ENCODE measurements at regions not wholly inside any gene's neighbourhood (a gene's known extent, or its start where the extent isn't known, plus 50 kb on each side); places are given as distances from the start of the nearest gene placed in this dataset.
A peak's percentile ranks its signal among the peaks of the same experiment; 100 is the strongest.

DNA sequence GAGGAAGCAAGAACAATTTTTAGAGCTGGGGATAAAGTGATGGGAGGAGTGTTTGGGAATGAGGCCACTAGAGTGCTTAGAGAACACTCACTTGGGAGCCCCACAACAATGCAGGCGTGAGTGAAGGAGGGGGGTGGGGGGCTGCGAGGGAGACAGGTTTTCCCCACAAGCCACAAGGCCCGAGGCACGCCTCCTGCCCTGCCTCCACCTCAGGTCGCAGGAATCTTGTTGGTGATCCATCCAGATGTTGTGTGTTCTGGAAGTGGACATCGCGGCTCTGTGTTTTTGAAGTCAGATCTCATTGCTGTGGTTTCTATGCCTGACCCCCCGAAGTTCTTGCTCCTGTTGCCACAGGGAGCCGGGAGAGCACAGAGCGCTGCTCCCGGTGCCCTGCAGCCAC is 178.0 kb upstream of the BMPER start:
- no peak for DNase-seq (ENCODE audit: low read depth in 2 of 2)

DNA sequence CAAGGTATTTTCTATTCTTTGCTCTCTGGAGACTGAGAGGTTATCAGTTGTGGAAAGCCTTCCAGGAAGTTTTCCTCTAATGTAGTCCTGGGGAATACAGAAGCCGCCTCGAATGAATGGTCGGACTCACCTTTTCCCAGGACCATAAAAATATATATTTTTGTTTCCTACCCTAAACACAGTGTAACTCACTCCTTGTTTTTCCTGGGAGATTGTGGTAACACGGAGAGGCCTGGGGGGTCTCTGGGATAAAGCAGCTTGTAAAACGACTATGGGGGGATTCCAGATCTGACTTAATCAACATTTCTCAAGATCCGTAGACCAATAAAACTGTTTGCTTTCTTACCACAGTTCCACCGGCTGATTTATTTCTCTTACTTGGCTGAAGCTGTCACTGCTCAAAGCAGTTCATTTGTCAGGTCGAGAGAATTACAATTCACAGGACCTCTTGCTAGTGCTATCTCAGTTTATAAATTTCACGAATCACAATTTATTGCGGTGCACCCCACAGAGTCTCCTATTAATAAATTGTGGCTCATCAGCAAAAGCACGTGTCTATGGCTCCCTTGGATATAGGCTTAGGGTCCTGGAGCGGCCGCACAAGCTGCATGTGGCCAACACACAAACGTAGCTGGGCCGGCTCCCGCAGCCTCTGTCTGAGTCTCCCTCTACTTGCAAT is 176.3 kb upstream of the BMPER start:
- no peak for DNase-seq (ENCODE audit: low read depth in 2 of 2)

GRCh38 chr7:33729726-33730125 is 175.6 kb upstream of the BMPER start:
- no peak for DNase-seq (ENCODE audit: low read depth in 2 of 2)

DNA sequence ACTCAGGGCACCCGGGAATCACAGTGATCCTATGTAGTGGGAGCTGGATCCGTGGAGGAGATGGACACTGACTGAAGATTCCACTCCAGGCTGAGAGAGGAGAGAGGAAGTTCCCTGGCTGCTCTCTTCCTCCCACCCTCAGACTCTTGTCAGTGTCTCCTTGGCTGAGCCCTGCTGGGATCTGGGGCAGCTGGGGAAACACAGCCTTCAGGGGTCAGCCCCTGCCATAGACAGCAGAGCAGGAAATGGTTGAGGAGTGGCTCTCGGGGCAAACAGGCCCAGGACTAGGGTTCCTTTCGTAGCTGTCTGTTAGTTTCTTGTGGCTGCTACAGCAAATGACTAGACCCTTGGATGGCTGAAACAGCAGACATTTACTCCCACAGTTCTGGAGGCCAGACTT is 174.4 kb upstream of the BMPER start:
- DNase-seq (ENCODE audit: low read depth in 2 of 2): no peak

DNA sequence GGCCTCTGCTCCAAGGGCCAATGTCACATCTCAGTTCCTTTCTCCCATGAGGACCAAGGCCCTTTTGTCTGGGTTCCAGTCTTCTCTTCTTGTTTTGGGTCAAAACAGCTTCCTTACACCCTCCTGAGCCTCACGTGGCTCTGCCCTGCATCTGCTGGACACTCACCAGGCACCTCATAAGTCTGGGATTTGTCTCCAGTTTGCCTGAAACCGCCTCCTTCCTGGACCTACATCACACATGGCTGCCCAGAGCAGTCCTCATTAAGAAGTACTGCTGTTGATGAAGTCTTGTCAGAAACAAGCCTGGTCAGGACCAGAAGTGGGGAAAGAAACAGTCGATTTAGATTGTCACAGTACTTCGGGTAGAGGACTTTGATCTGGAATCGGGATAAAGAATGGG is 173.4 kb upstream of the BMPER start:
- DNase-seq (ENCODE audit: low read depth in 2 of 2): no peak

DNA sequence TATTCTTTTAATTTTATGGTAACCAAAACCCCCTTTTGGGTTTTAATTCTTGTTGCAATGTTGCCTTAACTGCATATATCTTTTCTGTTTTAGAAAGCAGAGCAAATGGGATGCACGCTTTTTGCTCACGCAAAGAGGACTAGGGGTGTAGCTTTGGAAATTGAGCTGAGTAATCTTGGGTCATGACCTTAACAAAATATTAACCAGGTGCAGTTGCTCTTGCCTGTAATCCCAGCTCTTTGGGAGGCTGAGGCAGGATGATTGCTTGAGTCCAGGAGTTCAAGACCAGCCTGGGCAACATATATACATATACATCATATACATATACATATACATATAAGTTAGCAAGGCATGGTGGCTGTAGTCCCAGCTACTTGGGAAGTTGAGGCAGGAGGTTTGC is 172.9 kb upstream of the BMPER start:
- no peak for DNase-seq (ENCODE audit: low read depth in 2 of 2)

DNA sequence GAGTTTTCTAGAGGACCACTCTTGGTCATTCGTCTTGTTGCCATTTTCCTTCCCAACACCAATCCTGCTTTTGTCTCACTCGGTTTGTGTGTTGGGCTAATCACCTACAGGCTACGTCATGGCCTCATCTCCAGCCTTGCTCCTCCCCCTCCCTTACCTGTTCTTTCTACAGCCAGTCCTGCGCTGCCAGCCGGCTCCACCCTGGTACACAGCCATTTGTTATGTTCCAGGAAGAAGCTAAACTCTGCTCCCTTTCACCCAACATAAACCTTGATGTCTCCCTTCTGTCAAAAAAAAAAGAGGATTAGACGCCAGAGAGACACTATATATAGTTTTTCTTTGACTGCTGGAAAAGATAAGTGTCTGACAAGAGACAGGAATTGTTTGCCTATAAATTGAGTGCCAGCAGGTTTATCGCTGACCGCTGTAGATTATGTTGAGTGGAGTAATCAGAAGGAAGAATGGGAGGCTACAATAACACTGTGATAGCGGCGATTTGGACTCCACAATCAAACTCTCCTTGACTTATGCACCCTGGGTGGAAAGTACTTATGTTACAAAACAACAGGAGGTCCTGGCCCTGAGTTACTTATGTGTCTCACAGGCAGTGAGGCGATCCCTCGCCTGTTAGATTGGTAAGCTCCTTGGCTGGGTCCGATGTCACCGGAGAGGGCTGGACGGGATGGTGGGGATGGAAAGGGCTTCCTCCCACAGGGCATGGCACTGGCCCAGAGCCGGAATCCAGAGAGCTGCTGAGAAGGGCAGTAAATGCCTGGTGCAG is 171.3 kb upstream of the BMPER start:
- DNase-seq (ENCODE audit: low read depth in 2 of 2): peak in 1 of 2 donors; percentile 67

DNA sequence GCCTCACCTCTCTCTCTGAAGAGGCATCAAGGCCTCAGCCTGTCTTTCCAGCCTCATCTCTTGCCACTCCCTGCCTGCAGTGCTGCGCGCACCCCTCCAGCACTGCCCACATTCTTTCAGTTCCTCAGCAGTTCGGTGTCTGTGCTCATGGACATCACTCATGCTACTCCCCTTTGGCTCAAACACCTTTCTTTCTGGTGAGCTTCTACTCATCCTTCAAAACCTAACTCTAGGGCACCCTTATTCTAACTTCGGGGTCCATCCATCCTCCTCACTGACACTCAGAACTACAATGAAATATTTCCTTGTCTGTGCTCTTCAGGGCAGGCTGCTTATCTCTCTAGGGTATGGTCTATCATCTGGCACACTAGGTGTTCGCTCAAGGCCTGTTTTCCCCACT is 169.9 kb upstream of the BMPER start:
- no peak for DNase-seq (ENCODE audit: low read depth in 2 of 2)

DNA sequence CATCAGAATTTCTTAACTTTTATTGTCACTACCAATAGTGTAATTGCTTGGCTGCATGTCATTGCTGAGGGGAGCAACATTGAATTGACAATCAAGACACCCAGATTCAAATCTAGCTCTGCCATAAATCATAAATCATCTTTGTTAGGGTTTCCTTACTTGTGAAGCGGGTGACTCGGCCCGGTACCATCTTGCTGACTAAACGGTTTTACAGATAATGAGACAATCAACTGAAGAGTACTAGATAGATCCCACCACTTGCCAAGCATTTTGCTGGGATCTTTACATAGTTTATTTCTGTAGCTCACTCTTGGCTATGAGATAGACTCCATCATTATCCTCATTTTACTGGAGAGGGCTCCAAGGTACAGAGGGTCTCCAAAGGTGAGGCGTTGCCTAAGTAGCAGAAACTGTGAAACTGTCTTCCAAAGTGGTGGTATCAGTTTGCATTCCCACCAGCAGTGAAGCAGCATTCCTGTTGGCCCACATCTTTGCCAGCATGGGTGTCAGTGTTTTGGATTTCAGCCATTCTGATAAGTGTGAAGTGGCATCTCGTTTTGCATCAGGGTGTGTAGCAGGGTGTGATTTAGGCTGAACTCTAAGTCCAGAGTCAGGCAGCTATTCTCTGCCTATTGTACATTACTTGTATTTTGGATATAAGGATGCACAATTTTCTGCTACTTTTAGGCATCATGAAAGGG is 168.7 kb upstream of the BMPER start:
- DNase-seq (ENCODE audit: low read depth in 2 of 2): no peak

GRCh38 chr7:33738260-33738935 is 166.9 kb upstream of the BMPER start:
- DNase-seq (ENCODE audit: low read depth in 2 of 2): peak in 1 of 2 donors; percentile 16

GRCh38 chr7:33739286-33739685 is 166.1 kb upstream of the BMPER start:
- DNase-seq (ENCODE audit: low read depth in 2 of 2): no peak

GRCh38 chr7:33742521-33742920 is 162.8 kb upstream of the BMPER start:
- no peak for DNase-seq (ENCODE audit: low read depth in 2 of 2)

DNA sequence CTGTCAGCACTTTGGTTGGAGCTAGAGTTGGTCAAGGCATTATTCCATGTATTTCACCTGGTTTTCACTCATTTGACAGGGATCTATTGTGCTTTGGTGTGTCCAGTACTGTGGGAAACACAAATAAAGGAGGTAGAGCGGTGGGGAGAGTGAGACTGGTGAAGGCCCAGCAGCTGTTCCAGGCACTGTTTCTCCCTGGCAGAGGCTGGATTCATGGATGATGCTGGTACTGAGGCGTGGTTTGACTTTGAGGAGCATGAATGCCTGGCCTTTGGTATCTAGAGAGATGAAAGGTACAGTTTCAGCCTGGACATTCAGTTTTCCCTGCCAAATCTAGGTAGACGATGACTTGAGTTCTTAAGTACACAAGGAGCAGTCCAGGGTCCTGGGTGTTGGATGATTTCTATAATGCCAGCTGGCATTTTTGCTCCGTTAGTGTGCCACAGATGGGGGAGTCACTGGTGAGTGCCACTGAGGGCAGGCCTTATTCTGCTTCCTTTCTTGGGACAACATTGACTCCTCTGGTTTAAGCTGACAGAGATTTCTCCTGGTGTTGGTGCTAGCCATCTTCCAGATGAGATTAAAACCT is 162.2 kb upstream of the BMPER start:
- no peak for DNase-seq (ENCODE audit: low read depth in 2 of 2)

DNA sequence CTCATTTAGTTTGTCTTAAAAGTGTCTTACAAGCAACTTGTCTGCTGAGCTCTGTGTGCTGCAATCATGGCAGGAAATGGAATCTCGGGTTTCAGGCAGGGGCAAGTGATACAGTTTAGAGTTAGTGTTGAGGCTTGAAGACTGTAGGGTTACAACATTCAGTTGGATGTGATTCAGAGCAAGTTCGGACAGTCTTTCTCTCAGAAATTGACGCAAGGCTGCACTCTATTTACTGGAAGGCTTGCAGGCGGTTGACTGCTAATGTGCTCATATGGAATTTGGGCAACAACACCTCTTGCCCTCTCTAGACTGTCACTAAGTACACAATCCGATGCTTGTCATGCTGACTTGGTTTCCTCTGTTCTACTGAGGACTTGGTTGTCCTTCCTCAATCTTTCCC is 161.7 kb upstream of the BMPER start:
- DNase-seq (ENCODE audit: low read depth in 2 of 2): no peak

DNA sequence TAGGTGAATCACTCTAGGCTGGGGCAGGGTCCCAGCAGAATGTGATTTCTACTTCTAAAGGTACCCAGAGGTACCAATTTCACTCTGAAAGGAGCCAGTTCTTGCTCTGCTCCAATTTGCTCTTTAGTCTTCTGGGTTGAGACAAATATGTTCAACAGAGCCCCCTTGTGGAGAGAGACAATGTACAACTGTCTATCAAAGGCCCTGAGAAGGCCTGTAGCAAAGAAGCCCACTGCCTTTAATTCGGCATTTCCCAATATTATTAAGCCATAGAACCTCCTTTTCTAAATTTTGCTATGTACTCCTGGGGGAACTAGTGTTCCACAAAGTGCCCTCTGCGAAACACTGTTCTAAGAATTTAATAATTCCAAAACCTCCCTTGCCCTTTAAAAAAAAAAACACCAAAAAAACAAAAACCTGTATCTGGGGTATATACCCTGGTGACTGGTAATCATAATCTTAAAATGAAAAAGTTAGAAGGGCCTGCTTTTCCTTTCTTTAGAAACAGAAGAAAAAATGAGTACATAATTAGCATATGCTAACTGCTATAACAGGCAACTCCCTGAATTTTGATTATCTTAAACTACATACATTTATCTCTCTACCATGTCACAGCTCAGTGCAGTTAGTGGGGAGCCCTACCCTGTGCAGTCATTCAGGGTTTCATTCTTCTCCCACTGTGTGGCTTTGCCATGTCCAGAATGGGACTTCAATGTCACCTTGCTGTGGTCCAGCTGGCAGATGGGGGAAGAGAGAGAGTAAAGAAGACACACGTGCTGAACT is 160.9 kb upstream of the BMPER start:
- DNase-seq (ENCODE audit: low read depth in 2 of 2): peak in 1 of 2 donors; percentile 65

- peak in 1 of 2 donors; percentile 61 for DNase-seq (ENCODE audit: low read depth in 2 of 2)
Measured at GRCh38 chr7:33745934-33746333, 159.4 kb upstream of the BMPER start.

GRCh38 chr7:33748793-33749192 is 156.5 kb upstream of the BMPER start:
- no peak for DNase-seq (ENCODE audit: low read depth in 2 of 2)

DNA sequence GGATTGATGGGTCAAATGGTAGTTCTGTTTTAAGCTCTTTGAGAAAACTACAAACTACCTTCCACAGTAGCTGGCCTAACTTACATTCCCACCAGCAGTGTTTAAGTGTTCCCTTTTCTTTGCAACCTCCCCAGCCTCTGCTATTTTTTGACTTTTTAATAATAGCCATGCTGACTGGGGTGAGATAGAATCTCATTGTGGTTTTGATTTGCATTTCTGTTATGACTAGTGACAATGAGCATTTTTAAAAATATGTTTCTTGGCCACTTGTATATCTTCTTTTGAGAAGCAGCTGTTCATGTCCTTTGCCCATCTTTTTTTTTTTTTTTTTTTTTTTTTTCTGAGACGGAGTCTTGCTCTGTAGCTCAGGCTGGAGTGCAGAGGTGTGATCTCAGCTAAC is 155.2 kb upstream of the BMPER start:
- no peak for DNase-seq (ENCODE audit: low read depth in 2 of 2)

GRCh38 chr7:33751443-33751842 is 153.9 kb upstream of the BMPER start:
- DNase-seq (ENCODE audit: low read depth in 2 of 2): no peak

DNA sequence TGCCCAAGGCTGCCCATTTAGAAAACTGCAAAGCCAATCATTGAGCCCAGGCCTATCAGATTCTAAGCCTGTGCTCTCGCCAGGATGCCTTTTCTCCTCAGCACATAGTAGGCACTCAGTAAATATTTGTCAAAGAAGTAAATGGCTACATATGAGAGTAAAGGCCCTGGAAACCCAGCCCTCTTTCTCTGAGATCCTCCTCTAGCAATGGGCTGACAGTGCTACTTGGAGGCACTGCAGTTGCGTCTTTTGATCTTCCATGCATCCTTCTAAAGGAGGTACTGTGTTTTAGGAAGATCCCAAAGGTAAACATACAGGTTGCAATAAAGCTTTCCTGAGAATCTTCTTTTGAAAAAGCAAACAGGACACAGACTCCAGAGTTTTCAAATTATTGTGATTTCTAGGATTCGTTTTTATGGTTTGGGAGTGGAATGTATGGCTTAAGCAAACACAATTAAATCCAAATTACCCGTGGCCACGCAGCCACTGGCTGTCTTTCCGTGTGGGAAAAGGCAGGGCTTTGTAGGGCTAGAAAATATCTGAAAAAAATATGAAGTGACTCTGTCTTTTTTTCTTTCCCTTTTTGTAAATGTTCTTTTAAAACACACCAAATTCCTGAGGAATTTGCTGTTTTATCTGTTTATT is 151.3 kb upstream of the BMPER start:
- DNase-seq (ENCODE audit: low read depth in 2 of 2): no peak

Measured in dermis microvascular lymphatic vessel endothelial cell (primary cell).